ENCODE measurements at regions not wholly inside any gene's neighbourhood (a gene's known extent, or its start where the extent isn't known, plus 50 kb on each side); places are given as distances from the start of the nearest gene placed in this dataset.
"Not testable (repeated sequence)": the region's sequence is repeated elsewhere in the genome, so short reads cannot be mapped to it uniquely, and the experiment has no call there.

GRCh38 chr5:128813317-128814070 is 151.8 kb upstream of the SLC27A6 start:
- no peak for DNase-seq

GRCh38 chr5:128815201-128815600 is 150.1 kb upstream of the SLC27A6 start:
- DNase-seq: no peak

GRCh38 chr5:128825826-128826225 is 139.5 kb upstream of the SLC27A6 start:
- DNase-seq: no peak

GRCh38 chr5:128826275-128826674 is 139.0 kb upstream of the SLC27A6 start:
- DNase-seq: no peak

GRCh38 chr5:128836571-128836970 is 128.7 kb upstream of the SLC27A6 start:
- DNase-seq: no peak

GRCh38 chr5:128838623-128839022 is 126.7 kb upstream of the SLC27A6 start:
- no peak for DNase-seq

- DNase-seq: no peak
Observed at GRCh38 chr5:128842241-128842640, 123.0 kb upstream of the SLC27A6 start.

- DNase-seq: no peak
Observed at GRCh38 chr5:128844354-128844923, 120.8 kb upstream of the SLC27A6 start.

GRCh38 chr5:128850049-128850448 is 115.2 kb upstream of the SLC27A6 start:
- no peak for DNase-seq

- DNase-seq: no peak
Observed at GRCh38 chr5:128854931-128855330, 110.4 kb upstream of the SLC27A6 start.

- DNase-seq: no peak
Observed at GRCh38 chr5:128857076-128857677, 108.1 kb upstream of the SLC27A6 start.

GRCh38 chr5:128858995-128859394 is 106.3 kb upstream of the SLC27A6 start:
- no peak for DNase-seq

GRCh38 chr5:128861155-128861554 is 104.1 kb upstream of the SLC27A6 start:
- not testable (repeated sequence) for DNase-seq

- DNase-seq: no peak
Observed at GRCh38 chr5:128869970-128870369, 95.3 kb upstream of the SLC27A6 start.

GRCh38 chr5:128870373-128870772 is 94.9 kb upstream of the SLC27A6 start:
- DNase-seq: no peak

- no peak for DNase-seq
Observed at GRCh38 chr5:128870923-128871322, 94.4 kb upstream of the SLC27A6 start.

GRCh38 chr5:128876569-128877382 is 88.5 kb upstream of the SLC27A6 start:
- DNase-seq: no peak

- DNase-seq: no peak
Observed at GRCh38 chr5:128877476-128877875, 87.8 kb upstream of the SLC27A6 start.

GRCh38 chr5:128881502-128882018 is 83.7 kb upstream of the SLC27A6 start:
- no peak for DNase-seq

- no peak for DNase-seq
Observed at GRCh38 chr5:128885649-128886255, 79.5 kb upstream of the SLC27A6 start.

- no peak for DNase-seq
Observed at GRCh38 chr5:128895122-128895521, 70.2 kb upstream of the SLC27A6 start.

GRCh38 chr5:128896675-128897074 is 68.6 kb upstream of the SLC27A6 start:
- DNase-seq: no peak

- no peak for DNase-seq
Observed at GRCh38 chr5:128903550-128903949, 61.7 kb upstream of the SLC27A6 start.
